H54 (cell line): ENCODE measurements at regions not wholly inside any gene's neighbourhood (a gene's known extent, or its start where the extent isn't known, plus 50 kb on each side); places are given as distances from the start of the nearest gene placed in this dataset.

ENCODE experiments used
- DNase-seq: peaks from one replicate; pipeline ENCODE4 v3.0.0; 2011; ENCODE audit warnings: low spot score, mixed read lengths; ENCODE audit not compliant: insufficient read length
- FAIRE-seq: peaks from 3 replicates; lab custom pipeline; 2011; peaks lifted over from hg19 to GRCh38; lab: Jason Lieb, UNC
- POLR2A ChIP-seq: IDR thresholded peaks from 2 replicates; pipeline ENCODE4 v1.6.1; 2011; ENCODE audit warnings: low read depth, mild to moderate bottlenecking, low read length

DNA sequence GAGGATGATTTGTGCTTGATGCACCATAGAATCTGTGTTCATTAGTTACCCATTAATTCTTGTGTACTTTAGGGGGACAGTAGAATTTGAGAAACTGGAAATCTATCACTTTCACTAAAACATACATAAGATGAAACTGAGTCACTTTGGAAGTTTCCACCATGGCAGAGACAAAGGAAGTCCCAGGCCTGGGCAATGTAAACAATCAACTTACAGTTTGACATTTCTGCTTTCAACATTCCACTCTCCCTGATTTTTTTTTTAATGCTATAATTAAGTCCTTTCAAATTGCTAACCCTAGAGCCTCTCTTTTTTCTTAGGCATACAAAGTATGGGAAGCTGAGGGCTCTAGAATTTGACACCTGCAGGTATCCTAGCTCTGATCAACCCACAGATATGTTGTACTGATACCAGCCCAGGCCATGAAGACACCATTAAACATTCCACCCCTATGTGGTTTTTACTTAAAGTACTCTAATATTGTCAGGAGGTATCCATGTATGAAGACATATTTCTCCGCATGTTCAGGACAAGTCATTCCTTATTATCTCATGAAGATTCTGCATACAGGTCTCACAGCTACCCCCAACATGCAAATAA, 88.5 kb upstream of the GLS start:
- no peak for TF ChIP-seq POLR2A
- DNase-seq (no peak), FAIRE-seq (no peak)

DNA sequence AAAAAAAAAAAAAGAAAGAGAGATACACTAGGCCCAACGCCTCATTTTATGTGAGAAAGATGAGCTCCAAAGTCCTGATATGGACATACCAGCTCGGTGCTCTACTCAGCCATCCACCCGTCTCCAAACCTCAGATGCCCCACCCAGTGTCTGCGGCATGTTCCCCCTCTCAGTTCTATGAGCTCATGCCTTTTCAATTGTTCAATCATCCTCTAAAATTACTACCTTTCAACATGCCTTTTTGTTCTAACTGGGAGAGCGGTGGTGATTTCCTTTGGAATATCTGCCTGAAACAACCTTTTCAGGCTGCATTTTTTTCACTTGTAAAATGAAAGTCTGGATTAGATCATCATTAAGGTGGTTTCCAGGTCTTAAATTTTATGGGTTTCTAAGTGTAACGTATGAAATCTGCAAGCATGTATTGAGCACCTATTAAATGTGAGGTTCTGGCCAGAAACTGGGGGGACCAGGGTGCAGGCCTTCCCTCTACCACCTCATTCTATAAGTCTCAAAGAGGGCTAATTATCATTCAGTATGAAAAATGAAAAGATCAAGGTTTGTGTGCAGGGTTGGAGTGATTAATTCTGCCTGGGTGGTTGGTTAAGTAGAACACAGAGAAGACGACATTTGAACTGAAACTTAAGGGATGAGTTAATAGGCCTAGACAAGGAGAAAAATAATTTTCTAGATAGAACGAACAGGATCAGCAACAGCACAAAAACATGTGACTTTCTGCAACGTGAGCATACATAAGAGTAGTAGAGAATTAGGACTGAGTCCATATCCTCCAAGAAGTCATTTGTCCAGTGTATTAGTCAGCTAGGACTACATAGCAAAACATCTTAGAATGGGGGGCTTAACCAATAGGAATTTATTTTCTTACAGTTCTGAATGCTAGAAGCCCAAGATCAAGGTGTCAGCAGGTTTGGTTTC, 87.4 kb upstream of the GLS start:
- FAIRE-seq (no peak), DNase-seq (no peak)
- TF ChIP-seq POLR2A, result no peak

DNA sequence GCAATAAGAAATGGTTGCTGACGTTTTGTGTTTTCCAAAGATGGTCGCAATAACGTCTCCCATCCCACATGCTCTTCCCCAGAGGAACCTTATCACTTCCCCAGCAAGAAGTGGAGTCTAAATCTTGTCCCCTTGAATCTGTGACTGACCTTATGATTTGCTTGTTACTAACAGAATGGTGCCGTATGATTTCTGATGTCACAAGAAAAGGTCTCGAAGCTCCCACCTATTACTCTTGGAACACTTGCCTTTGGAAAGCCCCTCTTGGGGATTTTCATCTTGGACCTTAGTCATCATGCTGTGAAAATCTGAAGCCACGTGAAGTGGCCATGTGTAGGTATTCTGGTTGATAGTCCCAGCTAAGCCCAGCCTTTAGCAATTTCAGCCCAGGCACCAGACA, 86.2 kb upstream of the GLS start:
- no peak for TF ChIP-seq POLR2A
- DNase-seq (no peak), FAIRE-seq (no peak)

GRCh38 chr2:190794790-190795189, 85.8 kb upstream of the GLS start:
- DNase-seq, result no peak
- TF ChIP-seq POLR2A, result no peak
- FAIRE-seq, result no peak

DNA sequence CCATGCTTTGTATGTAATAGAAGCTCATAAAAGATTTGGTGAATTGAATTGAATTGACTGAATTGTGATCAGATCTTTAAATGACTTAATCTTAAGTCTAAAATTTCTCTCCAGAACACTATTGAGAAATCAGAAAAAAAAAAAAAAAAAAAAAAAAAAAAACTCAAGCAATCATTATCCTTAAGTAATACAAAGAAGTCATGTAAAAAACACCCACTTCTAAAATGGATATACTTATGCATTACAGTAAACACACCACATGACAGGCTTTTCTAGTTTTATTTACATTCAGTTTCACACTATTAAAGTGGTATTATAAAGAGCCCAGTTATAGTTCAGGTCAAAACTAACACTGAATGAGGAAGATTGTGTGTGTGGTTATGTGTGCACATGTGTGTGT, 84.9 kb upstream of the GLS start:
- DNase-seq (no peak), FAIRE-seq (no peak)
- TF ChIP-seq POLR2A, result no peak

DNA sequence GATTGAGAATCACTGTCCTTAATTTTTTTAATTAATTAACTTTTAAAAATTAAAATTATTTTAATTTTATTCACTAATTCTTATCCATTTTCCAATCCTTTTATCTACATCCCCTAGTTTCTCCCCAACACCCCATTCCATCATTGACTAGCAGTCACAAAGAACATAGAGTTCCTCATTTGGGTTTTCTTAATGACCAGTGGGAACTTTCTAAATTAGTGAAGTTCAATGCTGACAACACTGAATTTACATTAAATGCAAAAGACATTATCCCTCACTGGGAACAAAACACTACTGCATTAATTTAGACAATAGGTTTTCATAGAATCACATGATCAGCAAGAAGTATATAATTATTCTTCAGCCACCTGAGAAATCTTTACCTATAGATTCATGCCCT, 80.6 kb upstream of the GLS start:
- TF ChIP-seq POLR2A, result no peak
- FAIRE-seq (no peak), DNase-seq (no peak)

DNA sequence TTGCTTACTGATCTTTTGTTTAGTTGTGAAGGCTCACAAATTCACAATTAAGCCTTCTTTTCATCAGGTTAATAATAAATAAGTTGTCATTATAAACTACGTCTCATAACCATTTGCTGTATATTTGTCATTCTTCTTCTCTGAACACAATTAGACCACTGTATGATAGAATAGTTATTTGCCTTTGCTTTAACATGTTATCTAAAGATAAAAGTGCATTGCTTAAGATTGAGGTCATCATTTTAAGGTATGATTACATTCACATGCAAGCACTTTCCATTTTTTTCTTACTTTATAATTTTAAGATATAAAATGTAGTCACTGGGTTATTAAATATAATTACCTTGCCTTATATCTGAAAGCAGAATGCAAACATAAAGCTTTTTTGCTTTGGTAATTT, 80.1 kb upstream of the GLS start:
- DNase-seq, result no peak
- FAIRE-seq, result no peak
- no peak for TF ChIP-seq POLR2A

DNA sequence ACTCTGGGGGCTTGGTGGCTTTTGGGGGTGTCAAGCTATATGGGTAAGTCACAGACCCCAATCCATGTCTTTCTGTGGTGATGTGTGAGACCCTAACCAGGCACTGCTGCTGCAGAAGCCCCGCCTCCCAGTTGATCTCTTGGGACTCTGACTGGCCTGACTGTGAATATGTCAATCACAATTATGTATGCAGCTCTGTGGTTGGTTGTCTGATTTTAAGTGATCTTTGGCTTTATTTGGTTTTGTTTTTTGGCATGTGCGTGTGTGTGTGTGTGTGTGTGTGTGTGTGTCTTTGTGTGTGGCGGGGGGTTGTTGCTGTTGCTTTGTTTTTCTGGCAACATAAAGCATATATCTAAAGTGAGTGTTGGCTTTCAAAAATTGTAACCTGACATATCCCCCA, 78.5 kb upstream of the GLS start:
- TF ChIP-seq POLR2A, result no peak
- no peak for FAIRE-seq
- no peak for DNase-seq

GRCh38 chr2:190802626-190803209, 77.9 kb upstream of the GLS start:
- DNase-seq (no peak), FAIRE-seq (no peak)
- no peak for TF ChIP-seq POLR2A

GRCh38 chr2:190804182-190804795, 76.3 kb upstream of the GLS start:
- DNase-seq (no peak), FAIRE-seq (peak; percentile 27)
- no peak for TF ChIP-seq POLR2A

GRCh38 chr2:190805126-190805525, 75.5 kb upstream of the GLS start:
- DNase-seq (no peak), FAIRE-seq (no peak)
- no peak for TF ChIP-seq POLR2A

DNA sequence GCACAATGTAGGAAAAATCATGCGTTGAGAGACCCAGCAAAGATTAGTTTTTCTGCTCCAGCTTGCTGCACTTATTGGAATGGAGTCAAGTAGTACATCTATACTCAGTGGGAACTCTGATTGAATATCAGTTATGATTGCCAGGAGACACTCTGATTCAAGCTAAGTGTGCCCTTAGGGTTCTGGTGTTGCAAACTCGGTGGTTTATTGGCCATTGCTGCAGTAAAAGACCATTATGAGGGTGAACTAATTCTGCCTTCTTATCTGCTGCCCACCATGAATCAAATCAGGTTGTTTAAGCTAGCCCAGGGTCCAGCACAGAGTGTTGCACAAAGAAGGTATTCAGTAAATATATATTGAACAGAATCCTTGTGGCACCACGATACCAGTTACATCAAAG, 74.8 kb upstream of the GLS start:
- no peak for TF ChIP-seq POLR2A
- DNase-seq (no peak), FAIRE-seq (no peak)

DNA sequence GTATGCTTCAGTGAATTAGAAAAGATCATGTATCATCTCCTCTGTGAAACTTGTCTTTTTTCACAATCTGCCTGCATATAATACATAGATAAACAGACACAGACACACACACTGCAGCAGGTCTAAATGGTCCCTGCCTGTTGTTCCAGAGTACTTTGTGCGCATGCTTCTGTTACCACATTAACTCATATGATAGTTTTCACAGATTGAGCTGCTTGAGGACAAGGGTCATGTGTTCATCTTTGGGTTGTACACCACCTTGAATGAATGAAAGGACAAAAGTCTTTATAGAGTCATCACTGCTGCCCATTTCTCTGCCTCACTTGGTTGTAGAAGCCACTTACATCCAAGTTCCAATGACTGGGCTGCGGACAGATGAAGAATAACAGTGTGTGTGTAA, 72.7 kb upstream of the GLS start:
- no peak for FAIRE-seq
- TF ChIP-seq POLR2A, result no peak
- DNase-seq, result no peak

GRCh38 chr2:190809139-190809764, 71.4 kb upstream of the GLS start:
- TF ChIP-seq POLR2A, result no peak
- no peak for DNase-seq
- FAIRE-seq, result no peak
